ENCODE measurements at regions not wholly inside any gene's neighbourhood (a gene's known extent, or its start where the extent isn't known, plus 50 kb on each side); places are given as distances from the start of the nearest gene placed in this dataset.
"Not testable (repeated sequence)": the region's sequence is repeated elsewhere in the genome, so short reads cannot be mapped to it uniquely, and the experiment has no call there.

- no peak for TF ChIP-seq REST (IDR thresholded peaks at IDR 0.05; ENCODE audit: unreplicated experiment)
- no peak for TF ChIP-seq CTCF (conservative IDR thresholded peaks at IDR 0.05; ENCODE audit: low read depth in 2 of 2)
- TF ChIP-seq JUNB (IDR thresholded peaks at IDR 0.05; ENCODE audit: unreplicated experiment) = no peak
- no peak for TF ChIP-seq EZH2phosphoT487 (IDR thresholded peaks at IDR 0.05; ENCODE audit: unreplicated experiment)
- TF ChIP-seq NANOG (IDR thresholded peaks at IDR 0.05; ENCODE audit: borderline replicate concordance) = no peak
- TF ChIP-seq, protein P1, sequence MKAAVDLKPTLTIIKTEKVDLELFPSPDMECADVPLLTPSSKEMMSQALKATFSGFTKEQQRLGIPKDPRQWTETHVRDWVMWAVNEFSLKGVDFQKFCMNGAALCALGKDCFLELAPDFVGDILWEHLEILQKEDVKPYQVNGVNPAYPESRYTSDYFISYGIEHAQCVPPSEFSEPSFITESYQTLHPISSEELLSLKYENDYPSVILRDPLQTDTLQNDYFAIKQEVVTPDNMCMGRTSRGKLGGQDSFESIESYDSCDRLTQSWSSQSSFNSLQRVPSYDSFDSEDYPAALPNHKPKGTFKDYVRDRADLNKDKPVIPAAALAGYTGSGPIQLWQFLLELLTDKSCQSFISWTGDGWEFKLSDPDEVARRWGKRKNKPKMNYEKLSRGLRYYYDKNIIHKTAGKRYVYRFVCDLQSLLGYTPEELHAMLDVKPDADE (IDR thresholded peaks at IDR 0.05) = no peak
- TF ChIP-seq ZNF331 (CRISPR knock-in tag; IDR thresholded peaks at IDR 0.05; ENCODE audit: low read depth) = no peak
- no peak for TF ChIP-seq CREB1 (CRISPR knock-in tag; IDR thresholded peaks at IDR 0.05; ENCODE audit: low read depth)
- no peak for TF ChIP-seq ZNF114 (CRISPR knock-in tag; IDR thresholded peaks at IDR 0.05)
- no peak for TF ChIP-seq STAT1 (IDR thresholded peaks at IDR 0.05; ENCODE audit: unreplicated experiment)
These were observed 135.7 kb downstream of the TLR4 start (continued) for GRCh38 chr9:117839862-117840261.

- not testable (repeated sequence) for H3K79me2 ChIP-seq (replicated peaks; ENCODE audit: insufficient read depth); H3K4me2 ChIP-seq; H3K9me2 ChIP-seq (ENCODE audit: insufficient read depth); H3K27me3 Mint-ChIP-seq (ENCODE audit: insufficient read depth, low read depth, poor library complexity); H3K4me1 ChIP-seq (ENCODE audit: insufficient read depth); ATAC-seq; H2AFZ ChIP-seq; H3K4me1 Mint-ChIP-seq; H3K36me3 ChIP-seq (ENCODE audit: insufficient read depth); H3K4me3 ChIP-seq; H3F3A ChIP-seq (replicated peaks; ENCODE audit: low read depth); H3K27ac Mint-ChIP-seq; H4K20me1 ChIP-seq (replicated peaks; ENCODE audit: insufficient read depth); H3K36me3 Mint-ChIP-seq (ENCODE audit: low read depth); DNase-seq (ENCODE audit: low spot score); H3K27ac ChIP-seq (ENCODE audit: low read depth); H3K4me3 Mint-ChIP-seq; H3K27me3 ChIP-seq (ENCODE audit: insufficient read depth)
- peaks cover 74% of the 10 kb centered on the region for H3K9me3 Mint-ChIP-seq
These were observed 147.7 kb downstream of the TLR4 start for GRCh38 chr9:117851836-117852461.

All from GM23338 (cell line).